Activated CD8-positive, alpha-beta T cell treated with anti-CD3 and anti-CD28 coated beads, Interleukin-2, amount 10 ng/mL, durations not matched to agents 7 days and 5 days (primary cell): ENCODE measurements at regions not wholly inside any gene's neighbourhood (a gene's known extent, or its start where the extent isn't known, plus 50 kb on each side); places are given as distances from the start of the nearest gene placed in this dataset.
"Not testable (repeated sequence)": the region's sequence is repeated elsewhere in the genome, so short reads cannot be mapped to it uniquely, and the experiment has no call there.

Source experiments
- ATAC-seq: fragments of 150-1000 bp; cut with Tn5 transposase; one replicate; pipeline ENCODE4 v1.10.0; 2021; ENCODE audit warnings: moderate library complexity
- CTCF ChIA-PET: fragments of 350-600 bp; sonication (Branson Sonifier 250); formaldehyde crosslinking; loops from one replicate; lab custom pipeline; 2021; ENCODE audit warnings: antibody characterized with exemption; lab: Charles Lee
- POLR2A ChIA-PET: fragments of 350-600 bp; sonication (Branson Sonifier 250); formaldehyde crosslinking; loops from one replicate; lab custom pipeline; 2021; ENCODE audit warnings: antibody characterized with exemption; lab: Charles Lee
- DNase-seq: peaks from one replicate; pipeline ENCODE4 v3.0.0-alpha.2; 2020
- H3K27ac Mint-ChIP-seq: one replicate; pipeline ENCODE4 v1.8.0; 2021; ENCODE audit warnings: mild to moderate bottlenecking, mixed read lengths
- H3K27me3 Mint-ChIP-seq: one replicate; pipeline ENCODE4 v1.8.0; 2021; ENCODE audit warnings: low read depth, mixed read lengths
- H3K36me3 Mint-ChIP-seq: one replicate; pipeline ENCODE4 v1.8.0; 2021; ENCODE audit warnings: low read depth, mixed read lengths
- H3K4me1 Mint-ChIP-seq: one replicate; pipeline ENCODE4 v1.8.0; 2021; ENCODE audit warnings: low read depth, mixed read lengths
- H3K4me3 Mint-ChIP-seq: one replicate; pipeline ENCODE4 v1.8.0; 2021; ENCODE audit warnings: mild to moderate bottlenecking, mixed read lengths
- H3K9me3 Mint-ChIP-seq: one replicate; pipeline ENCODE4 v1.8.0; 2022; ENCODE audit warnings: mixed read lengths; ENCODE audit not compliant: insufficient read depth

DNA sequence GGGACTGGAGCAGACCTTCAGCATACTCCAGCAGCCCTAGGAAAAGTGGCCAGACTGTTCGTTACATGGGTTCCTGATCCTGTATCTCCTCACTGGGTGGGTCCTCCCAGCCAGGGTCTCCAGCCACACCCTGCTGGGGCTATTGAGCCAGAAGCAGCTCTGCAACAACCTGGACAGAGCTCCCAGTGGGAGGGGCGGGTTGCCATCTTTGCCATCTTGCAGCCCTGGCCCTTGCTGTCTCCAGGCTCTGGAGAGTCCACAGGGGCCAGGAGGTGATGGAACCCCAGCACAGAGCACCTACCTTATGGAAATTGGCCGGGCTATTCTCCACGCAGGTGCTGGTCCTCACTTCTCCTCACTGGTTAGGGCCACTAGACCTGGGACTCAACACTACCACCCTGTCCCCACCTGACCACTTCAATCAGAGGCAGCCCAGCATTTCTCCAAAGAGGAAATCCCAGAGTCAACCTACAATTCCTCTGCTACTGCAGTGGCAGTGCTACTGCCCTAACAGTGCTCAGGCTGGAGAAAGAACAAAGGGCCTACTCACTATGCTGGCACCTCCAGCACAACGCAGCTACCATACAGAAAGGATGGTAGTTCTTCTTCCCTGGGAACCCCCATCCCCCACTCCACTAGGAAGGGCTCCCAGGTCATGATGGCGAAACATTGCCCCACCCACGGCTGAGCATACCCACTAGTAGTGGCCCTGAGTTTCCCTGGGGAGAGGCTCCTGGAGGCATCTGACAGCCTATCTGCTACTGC, 290.2 kb upstream of the NCAM1 start:
- H3K27ac Mint-ChIP-seq, result no peak overlapping the region
- ChIA-PET POLR2A (no interaction called here), CTCF (no interaction called here)
- ATAC-seq (no peak), DNase-seq (no peak)
- no peak overlapping the region for H3K4me3 Mint-ChIP-seq
- H3K36me3 Mint-ChIP-seq, result no peaks in the 10 kb centered on the region
- H3K9me3 Mint-ChIP-seq, result no peaks in the 10 kb centered on the region
- peaks cover 7% of the 10 kb centered on the region for H3K27me3 Mint-ChIP-seq
- no peaks in the 10 kb centered on the region for H3K4me1 Mint-ChIP-seq

DNA sequence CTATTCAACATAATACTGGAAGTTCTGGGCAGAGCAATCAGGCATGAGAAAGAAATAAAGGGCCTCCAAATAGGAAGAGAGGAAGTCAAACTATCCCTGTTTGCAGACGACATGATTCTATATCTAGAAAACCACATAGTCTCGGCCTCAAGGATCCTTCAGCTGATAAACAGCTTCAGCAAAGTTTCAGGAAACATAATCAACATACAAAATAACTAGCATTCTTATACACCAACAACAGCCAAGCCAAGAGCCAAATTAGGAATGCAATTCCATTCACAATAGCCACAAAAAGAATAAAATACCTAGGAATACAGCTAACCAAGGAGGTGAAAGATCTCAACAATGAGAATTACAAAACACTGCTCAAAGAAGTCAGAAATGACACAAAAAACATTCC, 287.8 kb upstream of the NCAM1 start:
- H3K4me1 Mint-ChIP-seq, H3K27me3 Mint-ChIP-seq, ATAC-seq, H3K36me3 Mint-ChIP-seq, H3K9me3 Mint-ChIP-seq, H3K27ac Mint-ChIP-seq, H3K4me3 Mint-ChIP-seq, CTCF ChIA-PET, POLR2A ChIA-PET, DNase-seq: not testable (repeated sequence)

DNA sequence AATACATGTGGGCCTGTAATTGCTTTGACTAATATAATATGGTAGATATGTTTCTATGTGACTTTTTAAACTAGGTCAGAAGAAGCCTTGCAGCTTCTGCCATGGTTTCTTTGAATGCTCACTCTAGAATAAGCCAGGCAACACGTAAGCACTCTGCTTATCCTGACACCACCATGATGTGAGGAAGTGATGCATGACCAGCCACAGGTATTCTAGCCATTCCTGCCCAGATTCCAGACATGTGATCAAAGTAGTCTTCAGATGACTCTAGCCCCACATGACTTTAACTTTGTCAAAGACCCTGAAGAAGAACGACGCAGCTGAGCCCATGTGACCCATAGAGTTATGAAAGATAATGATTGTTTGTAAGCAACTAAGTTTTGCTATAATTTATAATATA, 276.1 kb upstream of the NCAM1 start:
- ChIA-PET CTCF (no interaction called here), POLR2A (no interaction called here)
- Mint-ChIP-seq H3K4me3 (no peak overlapping the region), H3K4me1 (no peaks in the 10 kb centered on the region), H3K36me3 (no peaks in the 10 kb centered on the region), H3K27ac (no peak overlapping the region), H3K9me3 (no peaks in the 10 kb centered on the region), H3K27me3 (no peaks in the 10 kb centered on the region)
- DNase-seq (no peak), ATAC-seq (no peak)

DNA sequence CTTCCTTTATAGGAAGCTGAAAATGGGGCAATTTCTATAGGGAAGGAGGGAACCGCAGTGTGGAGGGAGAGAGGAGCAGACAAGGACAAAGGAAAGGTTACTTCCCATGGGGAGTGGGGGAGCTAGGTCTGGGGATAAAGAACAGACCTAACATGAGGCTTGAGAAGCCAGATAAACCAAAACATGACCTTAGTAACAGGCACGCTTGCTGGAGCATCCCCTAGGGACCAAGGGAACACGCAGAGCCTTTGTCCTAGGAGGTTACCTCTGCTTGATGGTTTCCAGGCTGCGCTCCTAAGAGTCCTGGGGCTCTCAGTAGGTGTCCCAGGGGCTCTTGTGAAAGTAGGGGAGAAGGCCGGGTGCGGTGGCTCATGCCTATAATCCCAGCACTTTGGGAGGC, 271.4 kb upstream of the NCAM1 start:
- Mint-ChIP-seq H3K9me3 (no peaks in the 10 kb centered on the region), H3K36me3 (no peaks in the 10 kb centered on the region), H3K4me3 (no peak overlapping the region), H3K27ac (no peak overlapping the region), H3K4me1 (no peaks in the 10 kb centered on the region), H3K27me3 (no peaks in the 10 kb centered on the region)
- POLR2A ChIA-PET, result no interaction called here
- CTCF ChIA-PET, result no interaction called here
- ATAC-seq (no peak), DNase-seq (no peak)

DNA sequence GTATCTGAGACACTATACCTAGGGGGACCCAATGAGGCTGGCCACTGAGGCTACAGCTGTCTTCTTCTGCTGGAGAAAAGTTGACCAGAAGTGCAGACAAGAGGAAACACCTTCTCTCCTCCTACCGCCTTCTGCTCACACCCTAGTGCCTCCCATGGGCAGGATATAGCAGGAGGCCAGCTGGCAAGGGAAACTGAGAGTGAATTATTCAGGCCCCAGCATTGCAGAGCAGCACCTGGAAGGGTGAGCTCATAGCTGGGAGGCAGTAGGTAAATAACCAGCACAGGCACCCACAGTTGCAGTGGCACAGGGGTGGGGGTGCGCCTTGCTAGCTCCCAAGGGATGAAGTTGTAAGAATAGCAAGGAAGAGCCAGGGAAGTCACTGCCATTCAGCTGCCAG, 267.4 kb upstream of the NCAM1 start:
- ChIA-PET CTCF (no interaction called here), POLR2A (no interaction called here)
- no peak for ATAC-seq
- H3K36me3 Mint-ChIP-seq, result no peaks in the 10 kb centered on the region
- no peak overlapping the region for H3K4me3 Mint-ChIP-seq
- H3K9me3 Mint-ChIP-seq, result no peaks in the 10 kb centered on the region
- DNase-seq, result no peak
- H3K27me3 Mint-ChIP-seq, result no peaks in the 10 kb centered on the region
- H3K27ac Mint-ChIP-seq, result no peak overlapping the region
- H3K4me1 Mint-ChIP-seq, result no peaks in the 10 kb centered on the region

DNA sequence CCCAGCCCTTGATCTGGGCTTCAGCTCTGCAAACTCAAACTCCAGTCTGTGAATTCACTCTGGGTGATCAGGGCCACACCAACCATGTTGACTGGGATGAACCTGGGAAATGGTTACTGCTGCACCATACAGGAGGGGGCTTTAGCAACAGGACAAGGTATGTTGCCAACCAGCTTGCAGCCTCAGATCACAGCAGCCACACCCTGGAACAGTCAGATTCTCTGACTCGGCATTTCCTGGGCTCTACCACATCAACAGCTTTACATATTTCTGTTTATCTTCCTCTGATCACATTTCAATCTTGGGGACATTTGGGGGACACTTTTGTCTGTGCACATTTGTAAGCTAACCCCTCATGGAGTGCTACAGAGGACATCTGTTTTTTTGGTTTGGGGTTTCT, 267.0 kb upstream of the NCAM1 start:
- ChIA-PET CTCF (no interaction called here), POLR2A (no interaction called here)
- H3K4me3 Mint-ChIP-seq, result no peak overlapping the region
- DNase-seq (no peak), ATAC-seq (no peak)
- H3K27ac Mint-ChIP-seq, result no peak overlapping the region
- H3K9me3 Mint-ChIP-seq, result no peaks in the 10 kb centered on the region
- no peaks in the 10 kb centered on the region for H3K36me3 Mint-ChIP-seq
- H3K27me3 Mint-ChIP-seq, result no peaks in the 10 kb centered on the region
- H3K4me1 Mint-ChIP-seq, result no peaks in the 10 kb centered on the region

DNA sequence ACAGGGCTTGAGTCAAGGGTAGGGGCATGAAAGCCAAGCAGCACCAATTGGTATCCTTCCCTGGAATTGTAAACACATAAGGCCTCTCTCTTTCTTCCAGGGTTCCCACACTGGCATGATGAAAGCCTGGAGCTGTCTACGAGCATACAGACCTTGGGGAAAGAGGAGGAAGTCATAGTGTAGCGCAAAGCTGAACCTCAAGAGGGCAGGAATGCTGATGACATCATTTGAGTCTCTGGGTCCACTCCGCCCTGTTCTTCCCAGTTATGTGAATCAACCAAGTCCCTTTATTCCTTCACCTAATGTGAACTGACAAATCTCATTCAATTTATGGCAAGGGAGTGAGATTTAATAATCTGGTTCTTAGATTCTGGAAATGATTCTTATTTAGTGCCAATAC, 266.4 kb upstream of the NCAM1 start:
- H3K27ac Mint-ChIP-seq, result no peak overlapping the region
- no peaks in the 10 kb centered on the region for H3K36me3 Mint-ChIP-seq
- H3K9me3 Mint-ChIP-seq, result no peaks in the 10 kb centered on the region
- DNase-seq, result no peak
- no peaks in the 10 kb centered on the region for H3K4me1 Mint-ChIP-seq
- H3K4me3 Mint-ChIP-seq, result no peak overlapping the region
- ChIA-PET CTCF (no interaction called here), POLR2A (no interaction called here)
- ATAC-seq, result no peak
- H3K27me3 Mint-ChIP-seq, result no peaks in the 10 kb centered on the region

DNA sequence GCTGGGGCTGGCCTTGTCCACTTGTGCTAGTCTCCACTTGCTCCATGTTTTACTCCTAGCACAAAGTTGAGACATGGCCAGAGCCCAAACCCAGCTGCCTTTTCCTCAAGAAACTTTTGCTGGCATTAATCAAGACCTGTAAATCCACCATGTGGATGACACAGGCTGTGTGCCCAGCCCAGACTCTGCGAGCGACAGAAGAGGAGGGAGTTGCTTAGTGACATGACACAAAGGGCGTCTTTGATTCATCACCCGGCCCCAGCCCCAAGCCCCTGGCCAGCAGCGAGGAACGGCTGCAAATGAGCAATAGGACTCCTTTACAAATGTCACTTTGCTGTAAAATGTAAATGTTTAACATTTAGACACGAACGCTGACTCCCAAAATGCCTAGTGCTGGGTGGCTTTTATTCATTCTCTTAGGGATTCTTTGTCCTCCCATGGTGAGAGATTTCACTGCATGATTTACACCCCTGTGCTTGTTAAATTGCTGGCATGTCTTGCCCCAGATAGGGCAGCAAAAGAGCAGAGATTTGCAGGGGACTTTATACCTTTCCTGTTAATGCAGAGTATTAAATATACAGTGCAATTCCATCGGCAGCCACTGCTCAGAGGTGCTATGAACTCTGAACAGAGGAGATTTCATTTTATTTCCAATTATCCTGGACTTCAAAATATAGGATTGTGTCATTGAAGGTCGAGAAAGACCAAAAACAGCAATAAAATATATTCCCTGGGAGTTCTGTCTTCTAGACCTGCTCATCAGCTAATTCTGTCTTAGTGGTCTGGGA, 263.6 kb upstream of the NCAM1 start:
- POLR2A ChIA-PET, result no interaction called here
- CTCF ChIA-PET, result no interaction called here
- ATAC-seq (no peak), DNase-seq (no peak)
- H3K9me3 Mint-ChIP-seq, result no peaks in the 10 kb centered on the region
- H3K27ac Mint-ChIP-seq, result no peak overlapping the region
- no peaks in the 10 kb centered on the region for H3K4me1 Mint-ChIP-seq
- H3K4me3 Mint-ChIP-seq, result no peak overlapping the region
- H3K27me3 Mint-ChIP-seq, result no peaks in the 10 kb centered on the region
- no peaks in the 10 kb centered on the region for H3K36me3 Mint-ChIP-seq

DNA sequence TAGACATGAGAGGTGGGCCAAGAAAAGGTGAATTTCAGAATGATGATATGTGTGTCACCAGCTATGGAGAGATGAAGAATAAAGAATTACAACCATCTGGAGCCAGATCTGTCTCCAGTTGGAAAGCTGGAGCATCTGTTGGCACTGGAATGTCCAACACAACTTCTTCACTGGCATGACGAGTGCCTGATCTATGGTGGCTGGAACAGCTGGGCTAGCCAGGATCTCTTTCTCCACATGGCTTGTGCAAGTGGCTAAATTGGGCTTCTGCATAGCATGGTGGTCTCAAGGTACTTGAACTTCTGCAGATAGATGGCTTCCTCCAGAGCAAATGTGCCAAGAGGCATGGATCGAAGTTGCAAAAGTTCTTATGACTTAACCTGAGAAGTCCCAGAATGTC, 256.1 kb upstream of the NCAM1 start:
- ATAC-seq, result no peak
- peaks cover 3% of the 10 kb centered on the region for H3K27me3 Mint-ChIP-seq
- H3K4me1 Mint-ChIP-seq, result no peaks in the 10 kb centered on the region
- no peaks in the 10 kb centered on the region for H3K36me3 Mint-ChIP-seq
- H3K9me3 Mint-ChIP-seq, result no peaks in the 10 kb centered on the region
- no peak for DNase-seq
- H3K4me3 Mint-ChIP-seq, result no peak overlapping the region
- no peak overlapping the region for H3K27ac Mint-ChIP-seq
- CTCF ChIA-PET, result no interaction called here
- POLR2A ChIA-PET, result no interaction called here

DNA sequence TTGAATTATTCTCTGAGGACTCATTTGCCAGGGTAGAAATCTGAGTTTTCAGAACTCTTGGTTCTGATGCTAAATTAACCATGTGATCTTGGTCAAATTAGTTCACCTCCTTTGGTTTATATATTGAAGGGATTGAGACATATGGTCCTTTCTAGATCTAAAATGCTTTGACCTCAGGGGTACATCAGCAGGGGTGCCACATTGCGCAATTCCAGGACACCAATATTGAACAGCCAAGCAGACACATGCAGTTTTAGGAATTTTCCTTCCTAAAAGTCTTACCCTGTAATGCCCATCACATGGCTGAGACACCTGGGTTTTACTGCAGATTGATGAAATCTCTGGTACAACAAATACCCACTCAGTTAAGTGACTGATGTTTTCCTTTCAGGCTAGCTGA, 254.4 kb upstream of the NCAM1 start:
- no peaks in the 10 kb centered on the region for H3K9me3 Mint-ChIP-seq
- ChIA-PET POLR2A (no interaction called here), CTCF (no interaction called here)
- no peak for DNase-seq
- no peaks in the 10 kb centered on the region for H3K4me1 Mint-ChIP-seq
- no peaks in the 10 kb centered on the region for H3K36me3 Mint-ChIP-seq
- ATAC-seq, result no peak
- no peak overlapping the region for H3K27ac Mint-ChIP-seq
- H3K4me3 Mint-ChIP-seq, result no peak overlapping the region
- peaks cover 5% of the 10 kb centered on the region for H3K27me3 Mint-ChIP-seq

DNA sequence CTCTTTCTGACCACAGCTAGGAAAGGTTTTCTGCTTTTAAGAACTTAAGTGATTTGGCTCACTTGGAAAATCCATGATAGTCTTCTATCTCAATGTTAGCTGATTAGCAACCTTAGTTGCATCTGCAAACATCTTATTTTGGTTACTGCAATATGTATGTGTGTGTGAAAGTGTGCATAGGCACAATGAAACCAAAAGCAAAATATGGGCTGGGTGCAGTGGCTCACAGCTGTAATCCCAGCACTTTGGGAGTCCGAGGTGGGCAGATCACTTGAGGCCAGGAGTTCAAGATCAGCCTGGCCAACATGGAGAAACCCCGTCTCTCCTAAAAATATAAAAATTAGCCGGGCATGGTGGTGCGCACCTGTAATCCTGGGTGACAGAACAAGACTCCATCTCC, 246.9 kb upstream of the NCAM1 start:
- H3K36me3 Mint-ChIP-seq, DNase-seq, H3K27me3 Mint-ChIP-seq, ATAC-seq, H3K4me1 Mint-ChIP-seq, H3K4me3 Mint-ChIP-seq, POLR2A ChIA-PET, H3K27ac Mint-ChIP-seq, CTCF ChIA-PET, H3K9me3 Mint-ChIP-seq: not testable (repeated sequence)

DNA sequence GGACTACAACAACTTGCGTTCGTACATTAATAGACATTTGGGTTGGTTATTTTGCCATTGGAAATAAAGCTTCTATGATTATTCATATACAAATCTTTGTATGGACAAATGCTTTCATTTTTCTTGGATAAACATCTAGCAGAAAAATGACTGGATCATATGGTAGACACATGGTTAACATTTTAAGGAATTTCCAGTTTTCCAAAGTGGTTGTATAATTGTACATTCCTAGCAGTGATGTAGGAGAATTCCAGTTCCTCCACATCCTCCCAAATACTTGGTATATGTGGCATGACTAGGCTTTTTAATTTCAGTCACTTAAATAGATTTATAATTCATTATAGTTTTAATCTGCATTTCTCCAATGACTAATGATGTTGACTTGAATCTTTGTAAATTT, 246.2 kb upstream of the NCAM1 start:
- ATAC-seq (no peak), DNase-seq (no peak)
- no peaks in the 10 kb centered on the region for H3K4me1 Mint-ChIP-seq
- H3K9me3 Mint-ChIP-seq, result no peaks in the 10 kb centered on the region
- no peaks in the 10 kb centered on the region for H3K36me3 Mint-ChIP-seq
- CTCF ChIA-PET, result no interaction called here
- POLR2A ChIA-PET, result no interaction called here
- no peak overlapping the region for H3K27ac Mint-ChIP-seq
- no peak overlapping the region for H3K4me3 Mint-ChIP-seq
- H3K27me3 Mint-ChIP-seq, result peaks cover 7% of the 10 kb centered on the region
